Gastrocnemius medialis (tissue), 4 donors: ENCODE measurements at regions not wholly inside any gene's neighbourhood (a gene's known extent, or its start where the extent isn't known, plus 50 kb on each side); places are given as distances from the start of the nearest gene placed in this dataset.

Experiments
- CTCF ChIP-seq, 5 experiments: fragments of 450-650 bp in 3 of 5; fragments of 200-600 bp in 2 of 5; sonication (generic) in 2 of 5; IDR thresholded peaks in 4 of 5; conservative IDR thresholded peaks in 1 of 5; 1 replicate in 4 of 5; 2 replicates in 1 of 5; pipeline ENCODE4 v1.5.1; 2016 to 2019; ENCODE audit warnings: antibody characterized with exemption in 5 of 5, mild to moderate bottlenecking in 3 of 5, moderate library complexity in 3 of 5
- POLR2A ChIP-seq, 2 donors: fragments of 450-650 bp; IDR thresholded peaks; one replicate each; pipeline ENCODE4 v1.6.1; 2017; ENCODE audit warnings: antibody characterized with exemption in 2 of 2, mild to moderate bottlenecking in 2 of 2, moderate library complexity in 2 of 2

DNA sequence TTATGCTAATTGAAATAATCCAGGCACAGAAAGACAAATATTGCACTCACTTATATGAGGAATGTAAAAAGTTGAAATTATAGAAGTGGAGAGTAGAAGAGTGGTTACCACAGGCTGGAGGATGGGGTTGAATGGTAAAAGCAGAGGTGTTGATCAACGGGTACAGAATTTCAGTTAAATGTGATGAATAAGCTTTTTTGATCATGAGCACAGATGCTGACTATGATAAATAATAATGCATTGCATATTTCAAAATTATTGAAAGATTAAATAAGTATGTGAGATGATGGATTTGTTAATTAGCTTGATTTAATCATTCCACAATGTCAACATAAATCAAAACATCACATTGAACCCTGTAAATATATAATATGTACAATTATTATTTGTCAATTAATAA is 213.1 kb downstream of the DCAF12L2 start:
- no peak for TF ChIP-seq CTCF (IDR thresholded peaks at IDR 0.05 in 4 of 5, conservative IDR thresholded peaks at IDR 0.05 in 1 of 5)
- no peak for TF ChIP-seq POLR2A (IDR thresholded peaks at IDR 0.05)
